ENCODE measurements at regions not wholly inside any gene's neighbourhood (a gene's known extent, or its start where the extent isn't known, plus 50 kb on each side); places are given as distances from the start of the nearest gene placed in this dataset.

- no peak for TF ChIP-seq CTCF (IDR thresholded peaks at IDR 0.05)
- TF ChIP-seq POLR2A (IDR thresholded peaks at IDR 0.05) = no peak
- TF ChIP-seq EP300 (IDR thresholded peaks at IDR 0.05) = no peak
These were observed 338.9 kb upstream of the GRIA1 start for GRCh38 chr5:153151558-153151957.
